Mesothelial cell of epicardium (in vitro differentiated cells): ENCODE measurements at regions not wholly inside any gene's neighbourhood (a gene's known extent, or its start where the extent isn't known, plus 50 kb on each side); places are given as distances from the start of the nearest gene placed in this dataset.
"Not testable (repeated sequence)": the region's sequence is repeated elsewhere in the genome, so short reads cannot be mapped to it uniquely, and the experiment has no call there.

Experiments
- DNase-seq, 2 experiments: peaks; one replicate each; pipeline ENCODE4 v3.0.0; 2021; ENCODE audit warnings: low spot score in 2 of 2; ENCODE audit not compliant: unreplicated experiment in 2 of 2
- H3K27ac Mint-ChIP-seq: 2 replicates; pipeline ENCODE4 v1.8.0; 2021; ENCODE audit warnings: mixed read lengths
- H3K27me3 Mint-ChIP-seq: 2 replicates; pipeline ENCODE4 v1.8.0; 2021; ENCODE audit warnings: low read depth, mixed read lengths
- H3K36me3 Mint-ChIP-seq: 2 replicates; pipeline ENCODE4 v1.8.0; 2021; ENCODE audit warnings: mixed read lengths
- H3K4me1 Mint-ChIP-seq: 2 replicates; pipeline ENCODE4 v1.8.0; 2021; ENCODE audit warnings: mixed read lengths
- H3K4me3 Mint-ChIP-seq: 2 replicates; pipeline ENCODE4 v1.8.0; 2021; ENCODE audit warnings: mild to moderate bottlenecking, moderate library complexity, mixed read lengths
- H3K9me3 Mint-ChIP-seq: 2 replicates; pipeline ENCODE4 v1.8.0; 2021; ENCODE audit warnings: mixed read lengths
- TF ChIP-seq, protein P1 (sequence below): fragments of 200-600 bp; sonication (generic); IDR thresholded peaks from one replicate; pipeline ENCODE4 v1.5.0; 2021; ENCODE audit warnings: antibody characterized with exemption; ENCODE audit not compliant: unreplicated experiment

- Mint-ChIP-seq H3K27ac (peak overlapping the region; percentile 61), H3K27me3 (no peaks in the 10 kb centered on the region), H3K4me1 (peaks cover 32% of the 10 kb centered on the region), H3K9me3 (no peaks in the 10 kb centered on the region), H3K4me3 (no peak overlapping the region), H3K36me3 (no peaks in the 10 kb centered on the region)
- TF ChIP-seq, protein P1, sequence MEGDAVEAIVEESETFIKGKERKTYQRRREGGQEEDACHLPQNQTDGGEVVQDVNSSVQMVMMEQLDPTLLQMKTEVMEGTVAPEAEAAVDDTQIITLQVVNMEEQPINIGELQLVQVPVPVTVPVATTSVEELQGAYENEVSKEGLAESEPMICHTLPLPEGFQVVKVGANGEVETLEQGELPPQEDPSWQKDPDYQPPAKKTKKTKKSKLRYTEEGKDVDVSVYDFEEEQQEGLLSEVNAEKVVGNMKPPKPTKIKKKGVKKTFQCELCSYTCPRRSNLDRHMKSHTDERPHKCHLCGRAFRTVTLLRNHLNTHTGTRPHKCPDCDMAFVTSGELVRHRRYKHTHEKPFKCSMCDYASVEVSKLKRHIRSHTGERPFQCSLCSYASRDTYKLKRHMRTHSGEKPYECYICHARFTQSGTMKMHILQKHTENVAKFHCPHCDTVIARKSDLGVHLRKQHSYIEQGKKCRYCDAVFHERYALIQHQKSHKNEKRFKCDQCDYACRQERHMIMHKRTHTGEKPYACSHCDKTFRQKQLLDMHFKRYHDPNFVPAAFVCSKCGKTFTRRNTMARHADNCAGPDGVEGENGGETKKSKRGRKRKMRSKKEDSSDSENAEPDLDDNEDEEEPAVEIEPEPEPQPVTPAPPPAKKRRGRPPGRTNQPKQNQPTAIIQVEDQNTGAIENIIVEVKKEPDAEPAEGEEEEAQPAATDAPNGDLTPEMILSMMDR: no peak
- DNase-seq: no peak
These were observed 173.9 kb downstream of the C9orf50 start for GRCh38 chr9:129446828-129447550.

GRCh38 chr9:129445794-129446306, 175.1 kb downstream of the C9orf50 start:
- no peak for DNase-seq
- Mint-ChIP-seq H3K4me1 (peaks cover 30% of the 10 kb centered on the region), H3K36me3 (peaks cover 3% of the 10 kb centered on the region), H3K27ac (peak overlapping the region; percentile 76), H3K9me3 (no peaks in the 10 kb centered on the region), H3K4me3 (peak overlapping the region; percentile 38), H3K27me3 (no peaks in the 10 kb centered on the region)
- TF ChIP-seq, protein P1: no peak

- not testable (repeated sequence) for H3K27me3 Mint-ChIP-seq
- peak overlapping the region; percentile 98 for H3K27ac Mint-ChIP-seq
These were observed 177.3 kb downstream of the C9orf50 start for GRCh38 chr9:129443515-129444164.

DNA sequence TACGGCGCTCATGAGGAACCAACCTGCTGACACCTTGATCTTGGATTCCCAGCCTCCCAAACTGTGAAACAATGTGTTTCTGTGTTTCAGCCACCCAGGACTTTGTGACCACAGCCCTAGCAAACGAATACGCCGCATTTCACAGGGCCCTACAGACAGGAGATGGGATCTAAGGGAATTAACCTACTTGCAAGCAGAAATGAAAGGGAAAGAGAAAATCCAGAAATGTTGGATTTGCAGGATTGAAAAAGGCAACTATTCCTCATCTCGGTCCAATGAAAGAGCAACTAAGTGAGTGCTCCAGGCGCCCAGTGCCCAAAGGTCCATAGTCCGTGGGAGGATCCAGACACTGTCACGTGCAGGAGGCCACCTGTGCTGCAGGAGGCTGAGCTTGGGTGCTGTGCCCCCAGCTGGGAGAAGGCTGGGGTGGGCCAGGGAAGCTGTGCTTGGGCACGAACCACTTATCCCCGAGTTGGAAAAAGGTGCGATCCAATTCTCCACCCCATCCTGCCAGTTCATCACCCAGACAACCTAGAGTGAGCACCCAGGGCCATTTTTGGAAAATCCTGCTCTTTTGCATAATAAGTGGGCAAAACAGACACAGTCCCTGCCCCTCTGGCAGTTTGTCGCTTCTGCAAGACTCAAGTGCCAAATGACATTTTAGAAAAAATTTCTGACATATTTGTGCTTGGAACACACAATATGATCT, 177.9 kb downstream of the C9orf50 start:
- TF ChIP-seq, protein P1: no peak
- Mint-ChIP-seq H3K9me3 (no peaks in the 10 kb centered on the region), H3K27ac (peak overlapping the region; percentile 98), H3K4me1 (peaks cover 46% of the 10 kb centered on the region), H3K4me3 (peak overlapping the region; percentile 54), H3K36me3 (peaks cover 6% of the 10 kb centered on the region), H3K27me3 (no peaks in the 10 kb centered on the region)
- DNase-seq: no peak

More at GRCh38 chr9:129443515-129444164, 177.3 kb downstream of the C9orf50 start:
- Mint-ChIP-seq H3K4me3 (peak overlapping the region; percentile 54), H3K4me1 (peaks cover 39% of the 10 kb centered on the region)
- not testable (repeated sequence) for H3K9me3 Mint-ChIP-seq, H3K36me3 Mint-ChIP-seq, DNase-seq

DNA sequence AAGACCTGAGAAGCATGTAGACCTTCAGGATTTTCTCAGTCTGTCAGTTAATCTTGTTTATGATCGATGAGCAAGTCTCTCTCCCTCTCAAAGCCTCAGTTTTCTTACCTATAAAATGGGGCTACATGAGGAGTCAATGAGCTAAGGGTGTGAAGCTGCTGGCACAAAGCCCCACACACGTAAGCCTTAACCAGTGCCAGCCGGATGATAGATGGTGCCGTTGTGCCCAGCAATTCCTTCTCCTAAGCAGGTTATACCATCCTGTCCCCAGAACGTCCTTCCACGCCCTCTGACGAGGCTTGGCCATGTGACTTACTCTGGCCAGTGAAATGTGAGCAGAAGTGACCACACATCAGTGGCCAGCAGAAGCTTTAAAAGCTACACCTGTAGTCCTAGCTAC, 179.0 kb downstream of the C9orf50 start:
- peaks cover 51% of the 10 kb centered on the region for H3K4me1 Mint-ChIP-seq
- DNase-seq: no peak
- H3K27ac Mint-ChIP-seq: peak overlapping the region; percentile 86
- peaks cover 6% of the 10 kb centered on the region for H3K36me3 Mint-ChIP-seq
- H3K27me3 Mint-ChIP-seq: no peaks in the 10 kb centered on the region
- H3K9me3 Mint-ChIP-seq: no peaks in the 10 kb centered on the region
- TF ChIP-seq, protein P1: no peak
- H3K4me3 Mint-ChIP-seq: no peak overlapping the region
